Mesodermal cell (in vitro differentiated cells): ENCODE measurements at regions not wholly inside any gene's neighbourhood (a gene's known extent, or its start where the extent isn't known, plus 50 kb on each side); places are given as distances from the start of the nearest gene placed in this dataset.

Experiments
- H3K27ac ChIP-seq: 2 replicates; pipeline ENCODE4 v1.7.0; 2013; ENCODE audit warnings: mild to moderate bottlenecking, low read depth, low read length, moderate library complexity; ENCODE audit not compliant: severe bottlenecking
- H3K36me3 ChIP-seq: 2 replicates; pipeline ENCODE4 v1.7.1; 2013; ENCODE audit warnings: mild to moderate bottlenecking, low read length, moderate library complexity; ENCODE audit not compliant: control insufficient read depth, insufficient read depth
- H3K4me1 ChIP-seq: one replicate; pipeline ENCODE4 v1.7.1; 2013; ENCODE audit warnings: mild to moderate bottlenecking, low read length; ENCODE audit not compliant: insufficient read depth, control insufficient read depth, poor library complexity, severe bottlenecking
- H3K4me3 ChIP-seq: 2 replicates; pipeline ENCODE4 v1.7.0; 2013; ENCODE audit warnings: low read length, control low read depth, mild to moderate bottlenecking; ENCODE audit not compliant: insufficient read depth, poor library complexity, severe bottlenecking; ENCODE audit errors: extremely low read depth
- H3K9me3 ChIP-seq: 2 replicates; pipeline ENCODE4 v1.7.1; 2013; ENCODE audit warnings: mild to moderate bottlenecking, low read length, moderate library complexity; ENCODE audit not compliant: control insufficient read depth
- WGBS, 2 experiments: methylation state at CpG; one replicate each; pipeline ENCODE4 v1.1.5; 2013; ENCODE audit warnings: missing lambda C conversion rate in 2 of 2; ENCODE audit not compliant: insufficient coverage in 2 of 2; 5-methylcytosine and 5-hydroxymethylcytosine counted together

DNA sequence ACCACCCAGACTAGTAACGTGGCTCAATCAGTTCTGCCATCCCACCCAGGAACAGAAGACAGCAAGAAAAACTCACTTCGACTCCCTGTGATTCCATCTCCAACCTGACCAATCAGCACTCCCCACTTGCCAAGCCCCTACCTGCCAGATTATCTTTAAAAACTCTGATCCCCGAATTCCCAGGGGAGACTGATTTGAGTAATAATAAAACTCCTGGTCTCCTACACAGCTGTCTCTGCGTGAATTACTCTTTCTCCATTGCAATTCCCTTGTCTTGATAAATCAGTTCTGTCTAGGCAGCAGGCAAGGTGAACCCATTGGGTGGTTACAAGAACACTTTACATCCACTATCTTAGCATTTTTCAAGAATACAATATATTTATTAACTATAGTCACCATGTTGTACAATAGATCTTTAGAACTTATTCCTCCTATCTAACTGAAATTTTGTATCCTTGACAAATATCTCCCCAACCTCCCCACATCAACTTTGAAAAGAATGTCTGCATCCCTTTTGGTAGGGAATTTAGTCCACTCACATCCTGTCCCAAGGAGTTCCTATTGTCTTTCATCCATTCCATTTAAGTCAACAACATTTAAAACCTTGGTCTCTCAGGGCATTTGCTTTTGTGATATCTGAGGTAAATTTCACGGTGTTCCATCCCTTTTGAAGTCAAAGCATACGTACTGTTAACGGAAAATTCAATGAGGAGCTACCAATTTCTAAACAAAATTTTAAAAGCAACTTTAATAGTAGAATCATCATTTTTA is 163.7 kb downstream of the MACC1 start:
- WGBS, 2 experiments: 50 to 82% methylated on average over 2 to 3 of the region's 7 CpGs
- no peak overlapping the region for H3K4me3 ChIP-seq
- no peak overlapping the region for H3K27ac ChIP-seq
- no peaks in the 10 kb centered on the region for H3K4me1 ChIP-seq
- no peaks in the 10 kb centered on the region for H3K9me3 ChIP-seq
- H3K36me3 ChIP-seq: no peaks in the 10 kb centered on the region

DNA sequence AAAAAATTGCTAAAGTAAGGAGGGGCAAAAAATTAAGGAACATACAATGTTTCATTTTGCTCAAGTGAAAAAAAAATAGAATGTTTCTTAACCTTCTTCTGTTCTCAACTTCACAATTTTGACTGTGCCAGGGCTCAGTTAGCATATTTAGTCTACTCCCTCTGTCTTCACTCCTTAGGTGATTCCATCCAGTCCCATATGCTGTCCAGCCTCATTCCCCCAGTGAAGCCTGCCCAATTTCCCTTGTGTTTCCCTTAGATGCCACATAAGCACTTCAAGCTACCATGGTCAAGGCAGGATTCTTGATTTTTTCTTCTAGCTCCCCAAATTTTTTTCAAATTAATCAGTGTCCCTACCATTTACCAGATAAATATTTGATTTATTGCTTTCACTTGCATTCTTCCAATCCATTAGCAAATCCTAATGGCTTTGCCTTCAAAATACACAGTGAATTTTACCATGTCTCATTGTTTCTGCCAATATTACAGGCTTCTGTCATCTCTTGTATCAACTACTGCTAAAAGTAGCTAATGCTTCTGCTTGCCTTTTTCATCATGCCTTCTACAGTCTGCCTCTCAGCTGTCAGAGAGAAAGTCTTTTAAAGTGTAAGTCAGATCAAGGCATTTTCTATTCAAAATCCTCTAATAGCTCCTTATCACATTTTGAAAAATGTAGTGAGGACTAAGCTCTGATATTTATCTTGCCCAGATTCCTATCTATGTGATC is 166.8 kb downstream of the MACC1 start:
- Histone ChIP-seq H3K27ac (no peak overlapping the region), H3K36me3 (no peaks in the 10 kb centered on the region), H3K9me3 (no peaks in the 10 kb centered on the region), H3K4me3 (no peak overlapping the region), H3K4me1 (no peaks in the 10 kb centered on the region)

- H3K36me3 ChIP-seq: no peaks in the 10 kb centered on the region
- WGBS, 2 experiments: 100% methylated on average over 1 of the region's 2 CpGs; no CpG with 5 or more reads in 1 of the 2 experiments
- no peak overlapping the region for H3K4me3 ChIP-seq
- H3K9me3 ChIP-seq: no peaks in the 10 kb centered on the region
- H3K27ac ChIP-seq: no peak overlapping the region
- no peaks in the 10 kb centered on the region for H3K4me1 ChIP-seq
Measured at GRCh38 chr7:20038676-20039075, 178.5 kb downstream of the MACC1 start.

GRCh38 chr7:20035279-20035875 is 181.8 kb downstream of the MACC1 start:
- 93 to 98% methylated on average over 5 of the region's 5 CpGs for WGBS, 2 experiments
- H3K4me1 ChIP-seq: no peaks in the 10 kb centered on the region
- H3K9me3 ChIP-seq: no peaks in the 10 kb centered on the region
- no peak overlapping the region for H3K4me3 ChIP-seq
- H3K36me3 ChIP-seq: no peaks in the 10 kb centered on the region
- H3K27ac ChIP-seq: no peak overlapping the region

DNA sequence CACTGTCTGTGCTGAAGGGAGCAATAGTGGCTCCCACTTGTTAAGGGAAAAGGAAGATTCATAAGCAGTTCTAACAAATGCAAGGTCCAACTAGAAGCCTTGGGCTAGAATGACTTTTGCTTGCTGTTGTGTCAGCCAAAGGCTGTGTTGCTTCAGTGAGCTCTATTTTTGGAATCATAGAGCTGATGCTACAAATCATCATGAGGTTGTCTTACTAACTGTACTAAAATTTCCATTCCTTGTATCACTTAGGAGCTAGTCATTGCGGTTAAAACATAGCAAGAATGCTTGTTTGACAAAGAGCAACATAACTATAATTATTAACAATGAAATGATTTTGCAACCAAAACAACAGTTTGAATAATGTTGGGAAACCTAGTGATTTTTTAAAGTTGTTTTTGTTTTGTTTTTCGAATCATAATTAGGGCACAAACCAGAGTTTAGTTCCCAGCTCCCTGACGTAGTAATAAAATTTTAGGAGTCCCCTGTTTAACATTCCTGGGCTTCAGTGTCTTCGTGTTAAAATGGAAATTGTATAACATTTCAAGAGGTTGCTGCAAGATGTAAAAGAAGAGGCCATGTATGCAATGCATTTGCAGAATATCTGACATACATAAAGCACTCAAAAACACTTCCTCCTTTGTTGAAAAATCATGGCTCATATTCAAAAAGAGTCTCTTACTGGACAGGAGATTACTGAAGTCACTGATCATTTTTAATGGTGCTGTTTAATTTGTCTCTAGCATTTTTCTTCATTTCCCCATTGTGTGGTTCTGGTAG is 183.4 kb downstream of the MACC1 start:
- WGBS, 2 experiments: 80 to 86% methylated on average over 1 to 3 of the region's 4 CpGs
- no peak overlapping the region for H3K4me3 ChIP-seq
- H3K36me3 ChIP-seq: no peaks in the 10 kb centered on the region
- no peak overlapping the region for H3K27ac ChIP-seq
- no peaks in the 10 kb centered on the region for H3K9me3 ChIP-seq
- no peaks in the 10 kb centered on the region for H3K4me1 ChIP-seq

DNA sequence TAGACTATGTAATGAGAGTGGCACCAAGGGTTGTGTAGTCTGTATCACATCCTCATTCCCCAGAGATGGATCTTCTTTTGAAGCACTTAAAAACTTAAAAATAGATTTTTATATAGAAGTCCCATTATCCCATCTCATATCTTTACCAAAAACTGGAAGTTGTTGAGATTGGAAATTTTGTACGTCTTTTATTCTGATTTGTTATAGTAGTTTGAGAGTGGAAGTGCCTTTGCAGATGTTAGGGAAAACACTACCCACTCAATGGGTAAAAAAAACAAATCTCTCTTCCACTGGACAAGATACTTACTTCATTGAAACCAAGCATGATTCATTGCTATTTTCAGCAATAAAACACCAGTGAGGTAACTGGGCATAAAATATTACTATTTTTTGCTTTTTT is 184.4 kb downstream of the MACC1 start:
- no CpG with 5 or more reads among the region's 1 CpG for WGBS, 2 experiments
- H3K36me3 ChIP-seq: no peaks in the 10 kb centered on the region
- H3K4me1 ChIP-seq: no peaks in the 10 kb centered on the region
- H3K27ac ChIP-seq: no peak overlapping the region
- no peak overlapping the region for H3K4me3 ChIP-seq
- no peaks in the 10 kb centered on the region for H3K9me3 ChIP-seq

DNA sequence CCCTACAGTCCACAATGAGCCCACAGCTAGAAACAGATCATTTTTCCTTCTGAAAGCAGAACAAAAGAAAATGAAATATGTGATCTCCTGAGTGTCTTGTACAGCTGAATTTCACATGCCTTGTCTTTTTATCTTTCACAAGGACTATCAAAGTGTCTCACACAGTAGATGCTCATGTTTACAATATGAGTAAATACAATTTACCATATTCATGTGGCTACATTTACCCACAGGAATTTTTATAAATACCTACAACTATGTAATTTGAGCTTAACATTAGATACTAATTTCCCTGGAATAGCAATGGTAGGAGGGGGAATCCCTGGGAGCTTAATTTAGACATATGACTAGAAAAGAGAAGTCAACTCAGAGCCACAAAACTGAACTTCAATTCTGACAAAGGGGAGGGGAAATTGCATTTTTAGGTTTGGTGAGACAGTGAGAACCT is 186.2 kb downstream of the MACC1 start:
- no peaks in the 10 kb centered on the region for H3K4me1 ChIP-seq
- no peak overlapping the region for H3K4me3 ChIP-seq
- no peaks in the 10 kb centered on the region for H3K36me3 ChIP-seq
- no peak overlapping the region for H3K27ac ChIP-seq
- H3K9me3 ChIP-seq: no peaks in the 10 kb centered on the region

GRCh38 chr7:20030417-20030816 is 186.8 kb downstream of the MACC1 start:
- Histone ChIP-seq H3K4me1 (no peaks in the 10 kb centered on the region), H3K4me3 (no peak overlapping the region), H3K36me3 (no peaks in the 10 kb centered on the region), H3K9me3 (no peaks in the 10 kb centered on the region), H3K27ac (no peak overlapping the region)
- 82% methylated on average over 2 of the region's 2 CpGs; no CpG with 5 or more reads in 1 of the 2 experiments for WGBS, 2 experiments

GRCh38 chr7:20026762-20027161 is 190.4 kb downstream of the MACC1 start:
- Histone ChIP-seq H3K9me3 (no peaks in the 10 kb centered on the region), H3K4me3 (no peak overlapping the region), H3K36me3 (no peaks in the 10 kb centered on the region), H3K4me1 (no peaks in the 10 kb centered on the region), H3K27ac (no peak overlapping the region)
- 75% methylated on average over 1 of the region's 4 CpGs; no CpG with 5 or more reads in 1 of the 2 experiments for WGBS, 2 experiments

DNA sequence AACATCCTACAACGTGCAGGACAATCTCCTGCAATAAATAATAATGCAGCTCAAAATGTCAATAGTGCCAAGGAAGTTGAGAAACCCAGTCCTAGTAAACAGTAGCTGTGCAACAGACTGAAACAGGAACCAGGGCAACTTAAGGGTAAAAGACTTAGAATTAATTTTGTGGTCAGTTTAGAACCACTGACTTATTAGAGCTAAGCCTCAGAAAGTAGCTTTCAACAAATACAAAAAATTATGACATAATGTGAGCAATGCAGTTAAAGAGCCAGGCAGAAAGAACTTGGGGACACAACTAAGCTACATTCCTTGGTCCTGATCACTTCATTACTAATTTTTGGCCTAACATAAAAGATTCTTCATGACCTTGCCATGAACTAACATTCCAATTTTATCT is 195.4 kb downstream of the MACC1 start:
- Histone ChIP-seq H3K4me1 (peaks cover 11% of the 10 kb centered on the region), H3K36me3 (no peaks in the 10 kb centered on the region), H3K27ac (no peak overlapping the region), H3K9me3 (peaks cover 6% of the 10 kb centered on the region), H3K4me3 (no peak overlapping the region)
- 100% methylated on average over 1 of the region's 1 CpG; no CpG with 5 or more reads in 1 of the 2 experiments for WGBS, 2 experiments
